ENCODE measurements at regions not wholly inside any gene's neighbourhood (a gene's known extent, or its start where the extent isn't known, plus 50 kb on each side); places are given as distances from the start of the nearest gene placed in this dataset.
"Not testable (repeated sequence)": the region's sequence is repeated elsewhere in the genome, so short reads cannot be mapped to it uniquely, and the experiment has no call there.

GRCh38 chr12:68984796-68985573, 52.0 kb upstream of the CPM start:
- FAIRE-seq: no peak

- FAIRE-seq: not testable (repeated sequence)
Measured at GRCh38 chr12:68997526-68997925, 64.6 kb upstream of the CPM start.

GRCh38 chr12:68998041-68998440, 65.1 kb upstream of the CPM start:
- FAIRE-seq: no peak

- FAIRE-seq: no peak
Measured at GRCh38 chr12:69000074-69000473, 67.1 kb upstream of the CPM start.

GRCh38 chr12:69000540-69001243, 67.7 kb upstream of the CPM start:
- no peak for FAIRE-seq

GRCh38 chr12:69001251-69001650, 68.3 kb upstream of the CPM start:
- no peak for FAIRE-seq

GRCh38 chr12:69002969-69003368, 70.0 kb upstream of the CPM start:
- FAIRE-seq: no peak

- FAIRE-seq: no peak
Measured at GRCh38 chr12:69003991-69004390, 71.0 kb upstream of the CPM start.

- FAIRE-seq: no peak
Measured at GRCh38 chr12:69007101-69007854, 74.3 kb upstream of the CPM start.

- FAIRE-seq: peak; percentile 73
Measured at GRCh38 chr12:69007855-69008351, 74.9 kb upstream of the CPM start.

- no peak for FAIRE-seq
Measured at GRCh38 chr12:69008520-69008919, 75.5 kb upstream of the CPM start.

GRCh38 chr12:69014047-69014446, 81.1 kb upstream of the CPM start:
- no peak for FAIRE-seq

- no peak for FAIRE-seq
Measured at GRCh38 chr12:69015017-69015416, 82.0 kb upstream of the CPM start.

- FAIRE-seq: no peak
Measured at GRCh38 chr12:69015831-69016230, 82.9 kb upstream of the CPM start.

- FAIRE-seq: no peak
Measured at GRCh38 chr12:69019082-69019481, 86.1 kb upstream of the CPM start.

GRCh38 chr12:69019910-69020309, 86.9 kb upstream of the CPM start:
- no peak for FAIRE-seq

GRCh38 chr12:69022674-69023073, 89.7 kb upstream of the CPM start:
- no peak for FAIRE-seq

- no peak for FAIRE-seq
Measured at GRCh38 chr12:69023840-69024239, 90.9 kb upstream of the CPM start.

GRCh38 chr12:69024413-69024812, 91.4 kb upstream of the CPM start:
- FAIRE-seq: peak; percentile 41

- FAIRE-seq: no peak
Measured at GRCh38 chr12:69024907-69025306, 91.9 kb upstream of the CPM start.

GRCh38 chr12:69026336-69026735, 93.4 kb upstream of the CPM start:
- FAIRE-seq: no peak

- no peak for FAIRE-seq
Measured at GRCh38 chr12:69027411-69027881, 94.5 kb upstream of the CPM start.

All from colon (tissue), 2 donors.